GM19328 (cell line): ENCODE measurements at regions not wholly inside any gene's neighbourhood (a gene's known extent, or its start where the extent isn't known, plus 50 kb on each side); places are given as distances from the start of the nearest gene placed in this dataset.

Experiments
- ATAC-seq: cut with Tn5 transposase; IDR thresholded peaks from one replicate; pipeline ENCODE4 v1.9.1; 2021; ENCODE audit warnings: mild to moderate bottlenecking, moderate library complexity; ENCODE audit not compliant: unreplicated experiment

- ATAC-seq: no peak
Measured at GRCh38 chr9:129507805-129508204, 113.1 kb downstream of the C9orf50 start.

GRCh38 chr9:129506892-129507291 lies 114.0 kb downstream of the C9orf50 start:
- ATAC-seq: no peak

GRCh38 chr9:129506041-129506440 lies 114.9 kb downstream of the C9orf50 start:
- ATAC-seq: no peak

GRCh38 chr9:129505270-129505902 lies 115.5 kb downstream of the C9orf50 start:
- ATAC-seq: no peak

GRCh38 chr9:129504404-129504803 lies 116.5 kb downstream of the C9orf50 start:
- no peak for ATAC-seq

- no peak for ATAC-seq
Measured at GRCh38 chr9:129501771-129502319, 119.1 kb downstream of the C9orf50 start.

GRCh38 chr9:129500863-129501770 lies 119.8 kb downstream of the C9orf50 start:
- ATAC-seq: no peak

- no peak for ATAC-seq
Measured at GRCh38 chr9:129500161-129500862, 120.6 kb downstream of the C9orf50 start.

GRCh38 chr9:129498451-129499384 lies 122.2 kb downstream of the C9orf50 start:
- ATAC-seq: no peak

GRCh38 chr9:129497813-129498450 lies 123.0 kb downstream of the C9orf50 start:
- no peak for ATAC-seq

GRCh38 chr9:129497005-129497812 lies 123.7 kb downstream of the C9orf50 start:
- no peak for ATAC-seq

GRCh38 chr9:129496473-129497004 lies 124.4 kb downstream of the C9orf50 start:
- ATAC-seq: no peak

- ATAC-seq: no peak
Measured at GRCh38 chr9:129495620-129496472, 125.1 kb downstream of the C9orf50 start.

- ATAC-seq: no peak
Measured at GRCh38 chr9:129494113-129494789, 126.7 kb downstream of the C9orf50 start.

- no peak for ATAC-seq
Measured at GRCh38 chr9:129493706-129494047, 127.2 kb downstream of the C9orf50 start.

- no peak for ATAC-seq
Measured at GRCh38 chr9:129493002-129493705, 127.7 kb downstream of the C9orf50 start.

GRCh38 chr9:129491487-129491855 lies 129.4 kb downstream of the C9orf50 start:
- ATAC-seq: no peak
